NCI-H510A treated with DMSO at 0.1 percent for 48 hours (cell line): ENCODE measurements at regions not wholly inside any gene's neighbourhood (a gene's known extent, or its start where the extent isn't known, plus 50 kb on each side); places are given as distances from the start of the nearest gene placed in this dataset.

Experiments used
- DNase-seq: peaks from one replicate; lab custom pipeline; 2025; lab: John Stamatoyannopoulos, UW

- DNase-seq, result no peak
These were observed 356.9 kb upstream of the MARCKS start for GRCh38 chr6:113500221-113500620.

- no peak for DNase-seq
These were observed 352.0 kb upstream of the MARCKS start for GRCh38 chr6:113505084-113505699.

GRCh38 chr6:113508249-113508648, 348.9 kb upstream of the MARCKS start:
- no peak for DNase-seq

- DNase-seq, result no peak
These were observed 346.0 kb upstream of the MARCKS start for GRCh38 chr6:113511100-113511499.

- no peak for DNase-seq
These were observed 344.6 kb upstream of the MARCKS start for GRCh38 chr6:113512576-113512975.

GRCh38 chr6:113513086-113513485, 344.1 kb upstream of the MARCKS start:
- no peak for DNase-seq

GRCh38 chr6:113522376-113522775, 334.8 kb upstream of the MARCKS start:
- no peak for DNase-seq

- no peak for DNase-seq
These were observed 332.3 kb upstream of the MARCKS start for GRCh38 chr6:113524826-113525225.

GRCh38 chr6:113526553-113526952, 330.6 kb upstream of the MARCKS start:
- DNase-seq, result no peak

- DNase-seq, result no peak
These were observed 330.1 kb upstream of the MARCKS start for GRCh38 chr6:113526995-113527394.

- DNase-seq, result no peak
These were observed 329.0 kb upstream of the MARCKS start for GRCh38 chr6:113528111-113528510.

GRCh38 chr6:113529196-113529595, 327.9 kb upstream of the MARCKS start:
- DNase-seq, result no peak

- no peak for DNase-seq
These were observed 327.3 kb upstream of the MARCKS start for GRCh38 chr6:113529879-113530278.

- DNase-seq, result no peak
These were observed 326.4 kb upstream of the MARCKS start for GRCh38 chr6:113530769-113531168.

GRCh38 chr6:113539202-113539601, 317.9 kb upstream of the MARCKS start:
- DNase-seq, result no peak

- no peak for DNase-seq
These were observed 317.5 kb upstream of the MARCKS start for GRCh38 chr6:113539623-113540022.

GRCh38 chr6:113540466-113540865, 316.7 kb upstream of the MARCKS start:
- no peak for DNase-seq

GRCh38 chr6:113551168-113551567, 306.0 kb upstream of the MARCKS start:
- DNase-seq, result no peak

- DNase-seq, result no peak
These were observed 300.4 kb upstream of the MARCKS start for GRCh38 chr6:113556775-113557174.

GRCh38 chr6:113558431-113558830, 298.7 kb upstream of the MARCKS start:
- DNase-seq, result no peak

GRCh38 chr6:113558966-113559365, 298.2 kb upstream of the MARCKS start:
- no peak for DNase-seq

GRCh38 chr6:113560376-113560775, 296.8 kb upstream of the MARCKS start:
- no peak for DNase-seq

- DNase-seq, result no peak
These were observed 296.2 kb upstream of the MARCKS start for GRCh38 chr6:113560908-113561307.

GRCh38 chr6:113562248-113562647, 294.9 kb upstream of the MARCKS start:
- DNase-seq, result no peak
